Uterus (tissue), 2 donors: ENCODE measurements at regions not wholly inside any gene's neighbourhood (a gene's known extent, or its start where the extent isn't known, plus 50 kb on each side); places are given as distances from the start of the nearest gene placed in this dataset.

Experiments used
- POLR2A ChIP-seq, 2 donors: fragments of 450-650 bp; IDR thresholded peaks; one replicate each; pipeline ENCODE4 v1.6.1; 2016; ENCODE audit warnings: antibody characterized with exemption in 2 of 2, mild to moderate bottlenecking in 1 of 2, moderate library complexity in 1 of 2
- TF ChIP-seq, protein P1 (sequence below), 4 experiments: fragments of 200-600 bp in 2 of 4; fragments of 450-650 bp in 2 of 4; sonication (generic) in 2 of 4; IDR thresholded peaks; one replicate each; pipeline ENCODE4 v1.5.1; 2016 to 2019; ENCODE audit warnings: antibody characterized with exemption in 4 of 4, mild to moderate bottlenecking in 2 of 4, moderate library complexity in 1 of 4

GRCh38 chr4:125826801-125827695 is 512.3 kb downstream of the FAT4 start:
- TF ChIP-seq, protein P1, sequence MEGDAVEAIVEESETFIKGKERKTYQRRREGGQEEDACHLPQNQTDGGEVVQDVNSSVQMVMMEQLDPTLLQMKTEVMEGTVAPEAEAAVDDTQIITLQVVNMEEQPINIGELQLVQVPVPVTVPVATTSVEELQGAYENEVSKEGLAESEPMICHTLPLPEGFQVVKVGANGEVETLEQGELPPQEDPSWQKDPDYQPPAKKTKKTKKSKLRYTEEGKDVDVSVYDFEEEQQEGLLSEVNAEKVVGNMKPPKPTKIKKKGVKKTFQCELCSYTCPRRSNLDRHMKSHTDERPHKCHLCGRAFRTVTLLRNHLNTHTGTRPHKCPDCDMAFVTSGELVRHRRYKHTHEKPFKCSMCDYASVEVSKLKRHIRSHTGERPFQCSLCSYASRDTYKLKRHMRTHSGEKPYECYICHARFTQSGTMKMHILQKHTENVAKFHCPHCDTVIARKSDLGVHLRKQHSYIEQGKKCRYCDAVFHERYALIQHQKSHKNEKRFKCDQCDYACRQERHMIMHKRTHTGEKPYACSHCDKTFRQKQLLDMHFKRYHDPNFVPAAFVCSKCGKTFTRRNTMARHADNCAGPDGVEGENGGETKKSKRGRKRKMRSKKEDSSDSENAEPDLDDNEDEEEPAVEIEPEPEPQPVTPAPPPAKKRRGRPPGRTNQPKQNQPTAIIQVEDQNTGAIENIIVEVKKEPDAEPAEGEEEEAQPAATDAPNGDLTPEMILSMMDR (IDR thresholded peaks at IDR 0.05) = no peak
- TF ChIP-seq POLR2A (IDR thresholded peaks at IDR 0.05) = no peak
